T-helper 2 cell treated with Interferon-gamma antibody and Interleukin-4, amounts not matched to agents 5 μg/mL and 100 μg/mL, for 36 hours (primary cell): ENCODE measurements at regions not wholly inside any gene's neighbourhood (a gene's known extent, or its start where the extent isn't known, plus 50 kb on each side); places are given as distances from the start of the nearest gene placed in this dataset.
A peak's percentile ranks its signal among the peaks of the same experiment; 100 is the strongest.

Experiments
- DNase-seq: peaks from one replicate; pipeline ENCODE4 v3.0.0; 2021; ENCODE audit warnings: low spot score
- H3K27ac Mint-ChIP-seq: one replicate; pipeline ENCODE4 v1.8.0; 2021; ENCODE audit warnings: mild to moderate bottlenecking, mixed read lengths
- H3K27me3 Mint-ChIP-seq: one replicate; pipeline ENCODE4 v1.8.0; 2021; ENCODE audit warnings: low read depth, mixed read lengths
- H3K36me3 Mint-ChIP-seq: one replicate; pipeline ENCODE4 v1.8.0; 2021; ENCODE audit warnings: low read depth, mixed read lengths
- H3K4me1 Mint-ChIP-seq: one replicate; pipeline ENCODE4 v1.8.0; 2021; ENCODE audit warnings: low read depth, mixed read lengths
- H3K4me3 Mint-ChIP-seq: one replicate; pipeline ENCODE4 v1.8.0; 2022; ENCODE audit warnings: mild to moderate bottlenecking, moderate library complexity, mixed read lengths
- H3K9me3 Mint-ChIP-seq: one replicate; pipeline ENCODE4 v1.8.0; 2021; ENCODE audit warnings: mixed read lengths

DNA sequence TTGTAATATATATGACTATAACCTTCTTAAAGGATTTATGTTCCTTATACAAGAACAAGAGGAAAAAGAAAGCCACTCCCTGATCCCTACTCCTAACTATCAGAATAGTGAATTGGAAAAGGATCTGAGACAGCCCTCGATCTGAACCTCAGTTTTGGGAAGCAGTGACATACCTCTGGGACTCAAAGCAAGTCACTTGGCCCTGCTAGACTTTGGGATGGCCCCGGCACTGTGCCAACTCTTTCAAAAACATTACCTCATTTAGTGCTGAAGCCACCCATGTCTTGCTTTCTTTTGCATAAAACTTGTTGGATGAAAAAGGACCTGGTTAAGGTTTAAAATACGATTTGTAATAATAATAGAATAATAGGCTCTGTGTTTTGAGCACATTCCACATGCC lies 447.3 kb downstream of the FGF9 start:
- Mint-ChIP-seq H3K36me3 (peaks cover 5% of the 10 kb centered on the region), H3K9me3 (peaks cover 19% of the 10 kb centered on the region), H3K4me1 (peaks cover 22% of the 10 kb centered on the region), H3K4me3 (no peak overlapping the region), H3K27ac (no peak overlapping the region), H3K27me3 (peaks cover 2% of the 10 kb centered on the region)
- no peak for DNase-seq

DNA sequence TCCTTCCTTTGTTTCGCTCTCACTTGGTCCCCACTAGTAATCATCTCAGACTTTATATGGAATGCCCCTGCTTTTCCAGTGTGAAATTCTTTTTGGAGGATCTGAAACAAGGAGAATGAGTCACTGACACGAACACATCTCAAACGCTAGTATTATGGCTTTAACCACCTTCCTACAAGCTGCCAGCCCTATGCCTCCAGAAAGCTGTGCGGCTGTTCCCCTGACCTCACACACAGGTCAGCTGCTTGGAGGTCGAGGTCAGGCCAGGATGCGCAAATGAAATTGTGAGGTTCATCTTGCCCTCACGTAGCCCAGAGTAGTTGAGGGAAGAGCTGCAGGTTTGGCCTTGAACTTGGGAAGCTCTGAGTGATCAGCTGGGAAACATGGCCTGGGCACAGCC lies 449.8 kb downstream of the FGF9 start:
- no peak for DNase-seq
- peaks cover 2% of the 10 kb centered on the region for H3K27me3 Mint-ChIP-seq
- no peak overlapping the region for H3K27ac Mint-ChIP-seq
- peaks cover 8% of the 10 kb centered on the region for H3K4me1 Mint-ChIP-seq
- H3K4me3 Mint-ChIP-seq, result no peak overlapping the region
- H3K9me3 Mint-ChIP-seq, result peaks cover under 1% of the 10 kb centered on the region
- H3K36me3 Mint-ChIP-seq, result no peaks in the 10 kb centered on the region

DNA sequence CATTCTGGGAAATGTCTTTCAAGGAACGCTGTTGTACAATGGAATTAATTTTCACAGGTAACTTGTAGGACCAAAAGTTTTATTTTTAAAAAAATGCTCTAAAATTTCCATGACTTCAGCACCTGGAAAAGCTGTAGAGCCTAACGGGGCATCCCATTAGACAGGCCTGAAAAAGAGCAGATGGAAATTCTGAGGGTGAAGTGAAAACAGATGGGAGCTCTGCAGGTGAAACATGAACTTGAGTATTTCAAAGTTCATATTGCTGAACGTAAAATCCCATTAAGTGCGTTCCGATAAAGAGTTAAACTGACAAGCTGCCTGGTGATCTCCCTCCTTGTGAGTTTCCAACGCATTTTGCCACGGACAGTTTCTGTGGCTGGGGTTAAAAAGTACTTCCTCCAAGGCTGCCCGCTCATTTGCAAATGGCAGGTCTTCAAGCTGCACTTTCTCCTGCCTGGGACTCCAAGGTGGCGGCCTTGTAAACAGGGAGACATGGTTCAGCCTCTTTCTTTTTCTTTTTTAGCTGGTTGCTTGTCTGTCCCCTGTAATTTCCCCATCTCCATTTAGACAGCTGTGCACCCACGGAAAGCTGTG lies 450.4 kb downstream of the FGF9 start:
- Mint-ChIP-seq H3K27me3 (peaks cover 2% of the 10 kb centered on the region), H3K4me3 (no peak overlapping the region), H3K4me1 (peaks cover 11% of the 10 kb centered on the region)

DNA sequence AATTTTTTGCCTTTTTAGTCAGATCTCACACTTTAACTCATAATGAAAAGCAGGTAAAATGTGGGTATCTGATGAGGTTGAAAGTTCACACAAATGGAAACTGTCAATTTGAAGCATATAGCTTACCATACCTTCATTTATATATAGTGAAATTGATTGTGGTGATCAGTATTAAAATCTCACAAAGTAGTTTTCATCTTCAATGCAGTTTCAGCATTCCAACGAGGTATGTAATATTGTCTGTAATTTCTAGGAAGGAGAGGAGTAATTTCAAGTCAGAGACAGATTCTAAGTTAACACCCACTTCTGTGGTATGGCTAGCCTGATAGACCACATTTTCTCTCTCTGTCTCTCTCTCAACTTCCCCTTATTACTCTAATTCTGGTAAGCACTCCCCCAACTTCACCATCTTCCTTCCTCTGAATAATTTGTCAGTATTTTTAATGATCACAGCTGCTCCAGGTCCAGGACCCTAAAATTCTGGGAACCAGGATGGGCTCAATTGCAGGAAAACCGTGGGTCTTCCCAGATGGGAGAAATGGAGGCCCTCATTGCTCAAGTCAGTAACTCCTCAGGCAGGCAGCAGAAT lies 455.7 kb downstream of the FGF9 start:
- Mint-ChIP-seq H3K36me3 (no peaks in the 10 kb centered on the region), H3K27ac (peak overlapping the region; percentile 47), H3K4me3 (peak overlapping the region; percentile 20), H3K9me3 (peaks cover 4% of the 10 kb centered on the region), H3K27me3 (no peaks in the 10 kb centered on the region), H3K4me1 (peaks cover 20% of the 10 kb centered on the region)
- DNase-seq, result no peak

More for the DNA sequence above, 450.4 kb downstream of the FGF9 start:
- Mint-ChIP-seq H3K36me3 (no peaks in the 10 kb centered on the region), H3K9me3 (no peaks in the 10 kb centered on the region), H3K27ac (no peak overlapping the region)
- no peak for DNase-seq

DNA sequence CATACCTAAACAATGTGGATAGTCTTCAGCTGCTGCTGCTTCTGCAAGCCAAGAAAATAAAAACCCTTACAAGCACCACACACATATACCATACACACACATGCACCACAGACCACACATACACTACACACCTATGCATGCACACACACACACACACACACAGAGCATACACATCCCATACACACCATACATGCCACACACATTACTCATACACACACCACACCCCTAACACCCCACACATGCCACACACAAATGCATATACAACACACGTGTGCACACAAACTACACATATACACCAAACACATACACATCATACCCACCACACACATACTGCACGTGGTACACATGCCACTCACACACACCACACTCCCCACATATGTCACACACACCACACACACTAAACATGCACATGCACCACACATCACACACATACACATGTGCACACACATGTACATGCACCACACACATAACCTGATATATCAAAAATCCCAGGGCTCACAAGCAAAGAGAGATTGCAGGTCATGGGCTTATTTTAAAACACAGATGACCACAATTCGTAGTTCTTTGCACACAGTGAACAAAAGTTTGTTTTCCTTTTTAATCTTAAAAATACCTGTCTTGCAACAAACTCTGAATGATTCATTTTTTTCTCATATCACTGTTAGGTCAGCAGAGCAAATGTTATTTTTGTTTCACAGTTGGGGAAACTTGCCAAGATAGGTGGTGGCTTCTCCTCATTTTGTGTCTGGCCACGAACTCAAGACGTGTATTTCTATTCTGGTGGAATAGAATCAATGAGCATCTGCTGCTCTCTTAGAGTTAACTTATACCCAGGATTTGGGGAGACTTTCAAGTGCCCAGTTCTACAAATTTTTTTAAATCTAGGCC lies 456.6 kb downstream of the FGF9 start:
- DNase-seq, result no peak
- Mint-ChIP-seq H3K4me1 (peaks cover 20% of the 10 kb centered on the region), H3K27me3 (no peaks in the 10 kb centered on the region), H3K27ac (no peak overlapping the region), H3K4me3 (no peak overlapping the region), H3K9me3 (peaks cover 4% of the 10 kb centered on the region), H3K36me3 (no peaks in the 10 kb centered on the region)

DNA sequence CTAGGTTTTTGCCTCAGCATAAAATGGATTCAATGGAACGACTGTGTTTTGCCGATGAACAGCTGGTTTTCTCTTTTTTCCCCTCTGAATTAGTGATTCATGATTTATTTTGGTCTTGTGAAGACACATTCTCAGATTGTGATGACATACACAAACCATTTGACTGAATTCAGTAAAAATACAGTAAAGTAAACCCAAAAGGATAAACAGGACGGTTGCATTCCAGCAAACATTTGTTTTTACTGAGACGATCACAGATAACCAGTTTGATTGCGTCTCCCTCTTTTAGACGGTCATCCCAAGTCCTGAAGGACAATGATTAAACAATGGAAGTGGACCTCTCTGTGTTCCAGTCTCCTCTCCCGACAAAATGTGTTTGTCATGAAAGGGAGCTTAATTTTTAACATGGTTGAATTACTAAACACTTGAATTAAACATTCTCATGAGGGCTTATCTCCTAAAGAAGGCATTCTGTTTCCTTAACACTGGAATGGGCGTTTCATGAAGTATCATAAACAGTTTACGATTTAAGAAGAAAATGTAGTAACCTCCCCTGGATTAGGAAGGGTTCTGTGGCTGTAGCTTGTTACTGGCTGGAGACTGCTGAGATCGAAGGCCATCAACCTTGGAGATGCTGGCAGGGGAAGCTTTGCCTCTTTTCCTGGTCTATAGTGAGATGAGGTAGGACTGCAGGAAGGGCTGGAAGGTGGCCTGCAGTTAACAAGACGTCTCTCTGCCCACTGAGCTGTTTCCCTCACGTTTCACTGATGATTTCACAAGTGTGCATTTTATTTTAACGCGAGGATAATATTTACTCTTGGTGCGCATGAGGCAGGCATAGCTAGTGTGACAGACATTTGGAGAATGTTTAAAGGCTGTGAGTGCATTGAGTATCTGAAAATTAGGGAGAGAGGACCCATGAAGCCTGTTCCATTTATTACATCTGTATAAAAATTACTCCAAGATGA lies 457.9 kb downstream of the FGF9 start:
- DNase-seq, result no peak
- Mint-ChIP-seq H3K4me1 (peaks cover 20% of the 10 kb centered on the region), H3K9me3 (peaks cover 4% of the 10 kb centered on the region), H3K4me3 (no peak overlapping the region), H3K27me3 (no peaks in the 10 kb centered on the region), H3K36me3 (no peaks in the 10 kb centered on the region), H3K27ac (no peak overlapping the region)

DNA sequence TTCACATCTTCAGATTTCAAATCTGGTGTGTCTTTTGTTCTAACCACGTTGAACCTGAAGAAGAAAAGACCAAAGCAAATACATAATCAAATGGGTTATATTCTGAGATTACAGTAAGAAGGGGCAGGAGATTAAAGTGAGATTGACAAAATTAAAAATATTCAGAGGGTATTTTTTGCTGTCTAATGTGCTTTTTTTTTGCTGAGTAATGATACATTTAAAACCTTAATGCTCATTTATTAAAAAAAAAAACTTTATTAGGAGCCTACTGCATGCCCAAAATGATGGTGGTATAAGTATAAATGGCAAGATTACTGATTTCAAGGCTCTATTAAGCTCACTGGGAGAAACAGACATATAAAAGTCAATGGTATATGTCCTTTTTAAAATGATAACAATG lies 459.4 kb downstream of the FGF9 start:
- Mint-ChIP-seq H3K4me3 (no peak overlapping the region), H3K4me1 (peaks cover 19% of the 10 kb centered on the region), H3K9me3 (peaks cover 4% of the 10 kb centered on the region), H3K36me3 (no peaks in the 10 kb centered on the region), H3K27ac (no peak overlapping the region), H3K27me3 (no peaks in the 10 kb centered on the region)
- DNase-seq, result no peak

DNA sequence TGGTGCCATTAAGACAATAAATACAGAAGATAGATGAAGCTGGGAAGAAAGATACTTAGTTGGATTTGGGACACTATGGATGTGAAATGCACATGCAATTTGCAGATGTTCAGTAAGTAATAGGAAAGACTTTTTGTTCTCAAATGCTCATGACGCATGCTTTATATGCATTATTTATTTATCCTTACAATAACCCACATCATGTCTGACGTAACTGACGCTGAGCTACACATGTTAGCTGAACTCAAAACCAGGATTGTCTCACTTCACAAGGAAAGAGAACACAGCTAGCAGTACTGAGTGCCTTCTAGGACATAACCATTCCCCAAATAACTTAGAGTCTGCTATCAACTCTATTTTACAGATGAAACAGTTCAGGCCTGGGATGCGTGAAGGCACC lies 463.4 kb downstream of the FGF9 start:
- no peak overlapping the region for H3K4me3 Mint-ChIP-seq
- peaks cover 1% of the 10 kb centered on the region for H3K4me1 Mint-ChIP-seq
- DNase-seq, result no peak
- no peak overlapping the region for H3K27ac Mint-ChIP-seq
- no peaks in the 10 kb centered on the region for H3K27me3 Mint-ChIP-seq
- no peaks in the 10 kb centered on the region for H3K36me3 Mint-ChIP-seq
- no peaks in the 10 kb centered on the region for H3K9me3 Mint-ChIP-seq

DNA sequence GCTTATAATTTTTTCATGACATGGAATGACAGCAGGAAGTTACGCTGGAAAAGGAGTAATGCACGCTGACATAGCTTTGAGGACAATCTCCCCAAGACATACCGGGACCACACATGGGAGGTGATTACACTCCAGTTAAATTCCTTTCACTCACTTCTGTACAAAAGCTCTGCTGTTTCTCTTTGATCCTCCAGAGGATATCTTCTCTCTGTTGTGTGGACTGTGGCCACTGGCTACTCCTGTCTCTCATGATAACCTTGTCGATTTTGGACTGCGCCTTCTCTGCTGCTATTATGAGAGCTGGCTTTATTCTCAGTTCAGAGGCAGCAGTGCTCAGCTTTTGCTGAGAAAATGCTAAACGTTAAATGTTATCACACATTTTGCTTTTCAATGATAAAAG lies 464.6 kb downstream of the FGF9 start:
- Mint-ChIP-seq H3K9me3 (no peaks in the 10 kb centered on the region), H3K27me3 (no peaks in the 10 kb centered on the region), H3K36me3 (no peaks in the 10 kb centered on the region), H3K4me3 (no peak overlapping the region), H3K27ac (no peak overlapping the region), H3K4me1 (peaks cover 1% of the 10 kb centered on the region)
- no peak for DNase-seq

DNA sequence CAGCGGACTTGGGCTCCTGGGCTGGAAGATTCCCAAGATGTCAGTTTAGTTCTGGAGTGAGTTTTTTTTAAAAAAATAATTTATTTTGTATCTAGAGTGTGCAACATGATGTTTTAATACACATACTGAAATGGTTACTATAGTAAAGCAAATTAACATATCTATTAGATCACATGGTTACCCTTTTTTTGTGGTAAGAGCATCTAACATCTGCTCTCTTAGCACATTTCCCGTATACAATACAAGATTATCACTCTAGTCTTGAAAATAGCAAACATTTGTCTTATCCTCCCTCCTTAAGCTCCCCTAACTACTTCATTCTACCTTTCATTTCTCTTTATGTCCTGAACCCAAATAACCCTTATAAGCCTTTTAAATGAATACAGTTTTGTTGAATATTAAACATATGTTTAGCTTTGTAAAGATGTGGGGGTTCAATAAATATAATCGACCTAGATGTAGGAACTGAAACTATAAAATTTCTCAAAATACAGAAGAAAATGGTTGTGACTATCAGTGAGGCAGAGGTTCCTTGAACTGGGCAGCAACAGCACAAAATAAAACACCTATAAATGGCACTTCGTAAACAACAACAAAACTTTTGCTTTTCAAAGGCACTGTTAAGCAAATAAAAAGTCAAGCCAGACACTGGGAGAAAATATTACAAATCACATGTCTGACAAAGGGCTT lies 466.6 kb downstream of the FGF9 start:
- no peak overlapping the region for H3K4me3 Mint-ChIP-seq
- no peak overlapping the region for H3K27ac Mint-ChIP-seq
- H3K36me3 Mint-ChIP-seq, result no peaks in the 10 kb centered on the region
- no peaks in the 10 kb centered on the region for H3K27me3 Mint-ChIP-seq
- peaks cover 1% of the 10 kb centered on the region for H3K4me1 Mint-ChIP-seq
- DNase-seq, result no peak
- no peaks in the 10 kb centered on the region for H3K9me3 Mint-ChIP-seq

DNA sequence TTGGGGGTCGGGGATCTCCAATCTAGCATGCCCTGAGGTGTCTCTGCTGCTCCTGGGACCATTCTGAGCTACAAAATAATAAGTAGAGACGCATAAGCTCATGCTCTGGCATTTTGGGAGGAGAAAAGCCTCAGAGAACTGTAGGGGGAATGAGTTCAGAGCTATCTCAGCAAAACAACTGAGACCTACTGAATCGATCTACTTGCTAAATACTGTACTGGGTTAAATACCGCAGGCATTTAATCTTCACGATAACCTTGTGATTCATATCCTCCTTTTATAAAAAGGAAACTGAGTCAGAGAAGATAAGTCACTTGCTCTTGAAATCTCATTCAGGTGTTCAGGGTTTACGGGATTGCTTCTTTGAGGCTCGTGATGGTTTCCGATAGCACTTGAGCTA lies 468.1 kb downstream of the FGF9 start:
- H3K27ac Mint-ChIP-seq, result no peak overlapping the region
- H3K36me3 Mint-ChIP-seq, result no peaks in the 10 kb centered on the region
- H3K9me3 Mint-ChIP-seq, result no peaks in the 10 kb centered on the region
- no peak overlapping the region for H3K4me3 Mint-ChIP-seq
- no peak for DNase-seq
- peaks cover 1% of the 10 kb centered on the region for H3K4me1 Mint-ChIP-seq
- H3K27me3 Mint-ChIP-seq, result no peaks in the 10 kb centered on the region

DNA sequence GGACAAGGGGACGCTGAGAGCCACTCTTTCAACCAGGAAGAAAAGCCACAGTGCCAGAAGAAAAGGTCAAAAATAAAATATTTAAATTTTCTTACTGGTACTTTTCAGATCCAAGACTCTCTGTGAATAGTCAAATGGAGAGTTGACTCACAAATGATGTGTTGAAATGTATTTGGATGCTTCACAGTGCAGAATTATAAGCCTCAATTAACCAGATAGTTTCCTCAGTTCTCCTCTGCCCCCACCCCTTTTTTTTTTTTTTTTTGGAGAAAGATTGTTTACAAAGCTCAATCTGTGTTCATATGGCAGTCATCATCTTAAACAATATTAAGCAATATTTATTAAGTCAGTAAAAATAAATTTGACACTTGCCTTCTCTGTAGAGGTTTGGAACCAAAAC lies 470.8 kb downstream of the FGF9 start:
- Mint-ChIP-seq H3K4me1 (no peaks in the 10 kb centered on the region), H3K36me3 (no peaks in the 10 kb centered on the region), H3K27ac (no peak overlapping the region), H3K9me3 (no peaks in the 10 kb centered on the region), H3K4me3 (no peak overlapping the region), H3K27me3 (no peaks in the 10 kb centered on the region)
- no peak for DNase-seq

DNA sequence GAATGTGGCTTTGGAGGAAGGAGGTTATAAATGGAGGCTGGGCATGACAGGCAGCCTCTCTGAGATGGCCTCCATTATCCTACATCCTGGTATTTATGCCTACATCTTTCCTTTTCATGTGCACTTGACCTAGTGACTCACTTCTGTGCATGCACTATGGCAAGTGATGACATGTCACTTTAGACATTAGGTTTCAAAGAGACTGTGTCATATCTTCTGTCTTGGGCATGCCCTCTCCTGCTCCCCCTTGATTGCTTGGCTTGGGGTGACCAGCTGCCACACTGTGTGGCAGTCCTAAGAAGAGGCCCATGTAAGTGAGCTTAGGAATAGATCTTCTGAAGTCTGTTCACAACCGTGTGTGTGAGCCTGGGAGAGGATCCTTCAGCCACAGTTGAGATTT lies 472.8 kb downstream of the FGF9 start:
- Mint-ChIP-seq H3K36me3 (no peaks in the 10 kb centered on the region), H3K4me1 (no peaks in the 10 kb centered on the region), H3K9me3 (peaks cover 5% of the 10 kb centered on the region), H3K4me3 (no peak overlapping the region), H3K27ac (no peak overlapping the region), H3K27me3 (no peaks in the 10 kb centered on the region)
- DNase-seq, result no peak
